PC-3 (cell line): ENCODE measurements at regions not wholly inside any gene's neighbourhood (a gene's known extent, or its start where the extent isn't known, plus 50 kb on each side); places are given as distances from the start of the nearest gene placed in this dataset.

Experiments
- CTCF ChIP-seq: fragments of 300-600 bp; sonication (generic); conservative IDR thresholded peaks from 2 replicates; pipeline ENCODE4 v1.5.1; 2017; ENCODE audit warnings: antibody characterized with exemption, low read depth, mild to moderate bottlenecking, low read length
- EZH2 ChIP-seq: fragments of 300-600 bp; sonication (generic); IDR thresholded peaks from one replicate; pipeline ENCODE4 v1.6.1; 2017; ENCODE audit warnings: antibody characterized with exemption, mild to moderate bottlenecking, low read length; ENCODE audit not compliant: unreplicated experiment
- EZH2phosphoT487 ChIP-seq: fragments of 300-600 bp; sonication (generic); IDR thresholded peaks from 2 replicates; pipeline ENCODE4 v1.6.1; 2018; ENCODE audit warnings: mild to moderate bottlenecking, antibody characterized with exemption, low read length, borderline replicate concordance

GRCh38 chr5:116719106-116719505, 144.5 kb upstream of the SEMA6A start:
- TF ChIP-seq CTCF (no peak), EZH2phosphoT487 (no peak), EZH2 (no peak)
